ENCODE measurements at regions not wholly inside any gene's neighbourhood (a gene's known extent, or its start where the extent isn't known, plus 50 kb on each side); places are given as distances from the start of the nearest gene placed in this dataset.

DNA sequence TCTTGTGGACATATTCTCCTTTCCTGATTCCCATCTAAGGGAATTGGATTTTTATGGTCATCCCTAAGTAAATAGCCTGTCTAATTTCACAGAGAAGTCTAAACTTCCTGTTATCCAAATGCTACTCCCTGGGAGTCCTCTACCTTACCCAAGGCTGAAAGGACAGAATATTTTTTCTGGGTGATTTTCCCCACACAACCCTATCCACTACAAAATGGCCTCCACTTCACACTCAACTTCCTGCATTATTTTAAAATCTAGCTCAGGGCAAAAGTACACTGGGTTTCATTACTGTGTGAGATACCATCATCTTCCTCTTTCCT lies 77.5 kb upstream of the ABI3BP start:
- Histone ChIP-seq H3K27ac (no peak overlapping the region), H3K27me3 (no peaks in the 10 kb centered on the region), H3K36me3 (no peaks in the 10 kb centered on the region), H3K4me3 (no peak overlapping the region), H3K9me3 (peaks cover 0 to 3% of the 10 kb centered on the region in 2 donors), H3K4me1 (peaks cover 0 to 15% of the 10 kb centered on the region in 2 donors)
- TF ChIP-seq, protein P1, sequence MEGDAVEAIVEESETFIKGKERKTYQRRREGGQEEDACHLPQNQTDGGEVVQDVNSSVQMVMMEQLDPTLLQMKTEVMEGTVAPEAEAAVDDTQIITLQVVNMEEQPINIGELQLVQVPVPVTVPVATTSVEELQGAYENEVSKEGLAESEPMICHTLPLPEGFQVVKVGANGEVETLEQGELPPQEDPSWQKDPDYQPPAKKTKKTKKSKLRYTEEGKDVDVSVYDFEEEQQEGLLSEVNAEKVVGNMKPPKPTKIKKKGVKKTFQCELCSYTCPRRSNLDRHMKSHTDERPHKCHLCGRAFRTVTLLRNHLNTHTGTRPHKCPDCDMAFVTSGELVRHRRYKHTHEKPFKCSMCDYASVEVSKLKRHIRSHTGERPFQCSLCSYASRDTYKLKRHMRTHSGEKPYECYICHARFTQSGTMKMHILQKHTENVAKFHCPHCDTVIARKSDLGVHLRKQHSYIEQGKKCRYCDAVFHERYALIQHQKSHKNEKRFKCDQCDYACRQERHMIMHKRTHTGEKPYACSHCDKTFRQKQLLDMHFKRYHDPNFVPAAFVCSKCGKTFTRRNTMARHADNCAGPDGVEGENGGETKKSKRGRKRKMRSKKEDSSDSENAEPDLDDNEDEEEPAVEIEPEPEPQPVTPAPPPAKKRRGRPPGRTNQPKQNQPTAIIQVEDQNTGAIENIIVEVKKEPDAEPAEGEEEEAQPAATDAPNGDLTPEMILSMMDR (IDR thresholded peaks at IDR 0.05): no peak
- no peak for DNase-seq (ENCODE audit: low spot score)

DNA sequence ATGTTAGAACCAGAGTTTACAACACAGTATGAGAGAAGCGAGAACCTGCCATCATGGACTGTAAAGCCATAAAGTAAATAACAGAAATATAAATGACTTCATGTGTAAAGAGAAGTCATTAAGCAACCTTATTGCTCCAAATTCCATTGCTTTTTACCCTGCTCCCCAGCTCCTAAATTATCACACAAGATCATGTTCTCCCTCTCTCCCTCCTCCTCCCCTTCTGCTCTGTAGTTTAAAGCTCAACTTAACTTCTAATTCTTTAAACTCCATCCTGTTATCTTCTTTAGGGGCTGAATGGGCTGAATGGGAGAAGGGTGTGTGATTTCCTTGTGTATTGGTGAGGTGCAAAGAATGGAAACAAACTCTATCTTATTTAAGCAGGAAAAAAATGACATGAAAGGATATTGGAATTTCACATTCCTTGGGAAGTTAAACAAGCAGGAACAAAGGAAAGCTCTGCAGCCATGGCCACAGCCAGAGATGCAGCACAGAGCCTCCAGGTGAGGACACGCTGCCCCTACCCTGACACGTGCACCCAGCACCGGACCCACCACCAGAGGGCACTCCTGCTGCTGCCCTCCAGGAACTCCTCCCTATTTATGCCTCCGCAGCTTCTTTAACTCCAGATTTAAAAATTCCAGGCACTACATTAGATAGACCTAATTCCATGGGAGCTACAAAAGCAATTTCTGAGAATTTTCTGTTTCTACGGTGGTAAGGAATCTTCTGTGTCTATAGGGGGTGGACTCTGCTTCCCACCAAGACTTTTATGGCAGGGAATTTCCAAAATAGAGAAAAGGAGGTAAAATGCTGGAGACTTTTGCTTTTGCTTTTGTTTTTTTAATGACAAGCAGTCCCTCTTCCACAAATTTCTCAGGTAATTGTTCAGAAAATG lies 76.9 kb upstream of the ABI3BP start:
- Histone ChIP-seq H3K4me1 (peaks cover 0 to 15% of the 10 kb centered on the region in 2 donors), H3K36me3 (no peaks in the 10 kb centered on the region), H3K27me3 (no peaks in the 10 kb centered on the region), H3K4me3 (no peak overlapping the region), H3K9me3 (peaks cover 0 to 3% of the 10 kb centered on the region in 2 donors), H3K27ac (peak overlapping the region in 1 of 2 donors; percentile 14)
- TF ChIP-seq, protein P1 (IDR thresholded peaks at IDR 0.05): peak; percentile 20 to 77
- no peak for DNase-seq (ENCODE audit: low spot score)

DNA sequence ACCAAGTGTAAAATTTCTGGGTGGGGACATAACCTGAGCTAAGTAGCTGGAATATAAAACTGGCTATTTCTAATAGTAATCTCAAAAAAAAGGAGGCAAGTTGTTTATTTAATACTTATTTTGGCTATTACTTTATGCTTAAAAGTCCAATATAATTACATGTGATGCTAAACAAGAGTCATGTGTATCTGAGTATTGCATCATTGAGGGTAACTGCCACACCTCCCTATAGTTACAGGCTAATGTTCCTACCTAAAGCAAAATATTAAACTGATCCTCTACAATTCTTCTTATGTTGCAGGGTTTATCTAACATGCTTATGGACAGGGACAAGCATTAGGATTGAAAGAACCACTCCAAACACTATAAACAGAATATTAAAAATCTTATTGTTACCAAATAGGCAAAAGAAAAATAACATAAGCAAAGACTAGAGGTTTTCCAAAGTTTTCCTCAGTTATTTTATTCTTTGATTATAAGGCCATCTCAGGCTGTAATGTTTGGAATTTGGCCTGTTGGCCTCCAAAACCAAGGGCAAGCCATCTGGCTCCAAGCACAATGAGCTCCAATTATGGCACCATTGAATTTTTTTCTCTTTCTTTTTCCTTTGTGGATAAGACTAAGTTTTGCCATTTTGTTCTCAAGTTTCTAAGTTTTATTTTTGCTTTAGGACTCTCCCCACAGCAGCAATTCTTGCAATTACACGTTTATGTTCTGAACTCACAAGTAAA lies 75.8 kb upstream of the ABI3BP start:
- TF ChIP-seq, protein P1 (IDR thresholded peaks at IDR 0.05): no peak
- Histone ChIP-seq H3K36me3 (no peaks in the 10 kb centered on the region), H3K4me3 (no peak overlapping the region), H3K9me3 (no peaks in the 10 kb centered on the region), H3K27me3 (no peaks in the 10 kb centered on the region), H3K27ac (peak overlapping the region in 1 of 2 donors; percentile 14), H3K4me1 (peaks cover 0 to 15% of the 10 kb centered on the region in 2 donors)
- DNase-seq (ENCODE audit: low spot score): no peak

DNA sequence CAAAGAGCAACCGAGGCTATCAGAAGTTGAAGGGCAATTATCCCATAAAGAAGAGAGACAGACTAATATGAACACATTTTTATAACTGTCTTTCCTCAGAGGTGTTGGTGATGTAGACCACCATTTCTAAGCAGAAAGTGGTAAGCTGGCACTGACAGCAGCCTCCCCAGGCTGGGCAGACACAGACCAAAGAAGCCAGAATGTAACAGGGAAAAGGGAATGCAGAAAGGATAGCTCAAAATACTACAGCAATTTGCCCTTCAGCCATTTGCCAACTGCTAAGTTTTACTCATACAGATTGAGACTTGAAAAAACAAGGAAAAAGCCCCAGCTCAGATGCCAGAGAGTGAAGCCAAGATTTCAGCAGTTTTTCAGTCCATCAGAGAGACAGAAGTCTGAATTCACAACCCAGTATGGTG lies 73.5 kb upstream of the ABI3BP start:
- H3K36me3 ChIP-seq: no peaks in the 10 kb centered on the region
- no peak overlapping the region for H3K4me3 ChIP-seq
- TF ChIP-seq, protein P1 (IDR thresholded peaks at IDR 0.05): no peak
- H3K27ac ChIP-seq: peak overlapping the region; percentile 18 to 70
- no peaks in the 10 kb centered on the region for H3K9me3 ChIP-seq
- no peak for DNase-seq (ENCODE audit: low spot score)
- peaks cover 0 to 15% of the 10 kb centered on the region in 2 donors for H3K4me1 ChIP-seq
- no peaks in the 10 kb centered on the region for H3K27me3 ChIP-seq

DNA sequence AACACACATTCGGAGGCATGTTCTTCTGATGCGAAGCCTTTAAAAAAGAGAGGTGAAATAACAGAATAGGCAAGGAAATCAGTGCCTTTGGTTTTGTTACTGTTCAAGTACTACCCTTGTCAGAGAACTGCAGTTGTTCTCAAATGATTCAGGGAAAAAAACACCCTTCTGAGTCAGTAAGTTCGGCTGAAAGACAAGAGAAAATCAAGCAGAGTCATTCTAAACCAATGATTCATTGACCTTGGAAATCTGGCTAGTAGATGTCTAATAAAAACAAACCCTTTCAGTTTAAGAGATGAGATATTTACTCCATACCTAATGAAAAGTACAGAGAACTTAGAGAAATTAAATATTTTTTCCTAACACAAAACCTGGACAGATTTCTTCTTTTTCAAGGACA lies 72.7 kb upstream of the ABI3BP start:
- Histone ChIP-seq H3K27ac (peak overlapping the region; percentile 31 to 70), H3K36me3 (no peaks in the 10 kb centered on the region), H3K4me3 (no peak overlapping the region), H3K27me3 (no peaks in the 10 kb centered on the region), H3K4me1 (peaks cover 0 to 15% of the 10 kb centered on the region in 2 donors), H3K9me3 (peaks cover 0 to under 1% of the 10 kb centered on the region in 2 donors)
- DNase-seq (ENCODE audit: low spot score): no peak
- TF ChIP-seq, protein P1 (IDR thresholded peaks at IDR 0.05): no peak

Measured in right atrium auricular region (tissue), 2 donors.